ENCODE measurements at regions not wholly inside any gene's neighbourhood (a gene's known extent, or its start where the extent isn't known, plus 50 kb on each side); places are given as distances from the start of the nearest gene placed in this dataset.
A peak's percentile ranks its signal among the peaks of the same experiment; 100 is the strongest.

DNA sequence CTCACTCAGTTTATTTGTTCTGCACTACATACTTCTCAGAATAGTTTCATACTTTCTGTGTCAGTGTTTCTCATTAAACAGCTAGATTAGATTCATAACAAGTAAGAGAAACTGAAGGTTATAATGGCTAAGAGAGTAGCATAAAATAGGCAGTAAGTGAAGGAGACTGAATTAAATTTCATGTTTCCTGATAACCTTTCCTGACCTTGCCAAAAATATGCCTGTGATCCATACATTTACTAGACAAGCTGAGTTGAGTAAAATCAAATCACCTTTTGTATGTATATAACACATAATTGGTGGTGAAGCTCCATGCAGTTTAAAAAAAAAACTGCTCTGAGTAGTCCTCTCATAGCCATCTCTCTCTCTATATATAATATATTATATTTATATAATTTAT is 545.3 kb upstream of the PCDH20 start:
- DNase-seq (ENCODE audit: low spot score), result no peak
- TF ChIP-seq CTCF (IDR thresholded peaks at IDR 0.05), result no peak
- Histone ChIP-seq H3K36me3 (no peaks in the 10 kb centered on the region), H3K27ac (no peak overlapping the region), H3K9me3 (no peaks in the 10 kb centered on the region), H3K4me3 (no peak overlapping the region), H3K4me1 (no peaks in the 10 kb centered on the region), H3K27me3 (peaks cover 0 to 3% of the 10 kb centered on the region in 2 donors)

DNA sequence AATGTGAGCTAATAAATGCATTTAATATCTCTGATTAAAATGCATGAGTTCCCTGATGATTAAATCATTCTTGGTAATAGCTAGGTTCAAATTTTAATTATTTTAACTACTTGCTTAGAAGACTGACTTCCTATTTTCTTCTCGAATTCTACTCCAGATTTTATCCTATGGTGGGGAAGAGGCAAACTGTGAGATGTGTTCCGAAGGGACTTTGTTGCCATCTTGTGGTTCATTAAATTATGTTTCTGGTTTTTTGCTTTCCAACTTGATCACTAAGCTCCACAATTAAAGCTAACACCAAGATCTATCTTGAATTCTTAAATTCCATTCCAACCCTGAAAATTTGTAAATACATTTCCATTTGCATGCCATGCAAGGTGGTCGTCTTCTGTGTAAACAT is 538.4 kb upstream of the PCDH20 start:
- H3K27ac ChIP-seq, result no peak overlapping the region
- H3K27me3 ChIP-seq, result no peaks in the 10 kb centered on the region
- H3K36me3 ChIP-seq, result no peaks in the 10 kb centered on the region
- peak in 1 of 2 donors; percentile 59 for TF ChIP-seq CTCF (IDR thresholded peaks at IDR 0.05)
- H3K9me3 ChIP-seq, result no peaks in the 10 kb centered on the region
- no peaks in the 10 kb centered on the region for H3K4me1 ChIP-seq
- no peak for DNase-seq (ENCODE audit: low spot score)
- H3K4me3 ChIP-seq, result no peak overlapping the region

- Histone ChIP-seq H3K36me3 (no peaks in the 10 kb centered on the region), H3K9me3 (no peaks in the 10 kb centered on the region), H3K4me1 (no peaks in the 10 kb centered on the region), H3K4me3 (no peak overlapping the region), H3K27ac (no peak overlapping the region), H3K27me3 (no peaks in the 10 kb centered on the region)
- TF ChIP-seq CTCF (IDR thresholded peaks at IDR 0.05), result no peak
- no peak for DNase-seq (ENCODE audit: low spot score)
Observed at GRCh38 chr13:61950828-61951227, 535.2 kb upstream of the PCDH20 start.

DNA sequence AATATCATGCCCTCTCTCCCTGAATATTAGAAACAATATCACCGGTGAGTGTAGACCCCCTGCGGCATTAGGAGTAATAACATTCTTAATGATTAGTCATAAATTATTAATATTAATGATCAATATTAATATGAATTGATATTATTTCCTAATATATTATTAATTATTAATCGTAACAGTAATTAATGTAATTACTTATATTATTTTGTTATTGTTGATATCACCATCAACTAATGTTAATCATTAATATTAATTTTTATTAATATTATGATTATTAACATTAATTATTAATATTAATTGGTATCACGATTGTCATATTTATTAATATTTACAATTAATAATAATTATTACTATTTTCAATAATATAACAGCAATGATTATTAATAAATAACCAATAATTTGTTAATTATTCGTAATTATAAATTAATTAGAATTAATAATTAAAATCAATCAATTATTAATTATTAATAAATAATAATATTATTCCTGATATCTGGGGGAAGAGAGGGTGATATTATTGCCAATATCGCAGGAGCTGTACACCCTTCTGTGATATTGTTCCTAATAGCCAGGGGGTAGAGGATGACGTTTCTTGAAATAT is 528.8 kb upstream of the PCDH20 start:
- Histone ChIP-seq H3K4me3 (no peak overlapping the region), H3K4me1 (no peaks in the 10 kb centered on the region), H3K27ac (no peak overlapping the region), H3K27me3 (no peaks in the 10 kb centered on the region), H3K9me3 (no peaks in the 10 kb centered on the region), H3K36me3 (no peaks in the 10 kb centered on the region)
- no peak for TF ChIP-seq CTCF (IDR thresholded peaks at IDR 0.05)
- DNase-seq (ENCODE audit: low spot score), result no peak

DNA sequence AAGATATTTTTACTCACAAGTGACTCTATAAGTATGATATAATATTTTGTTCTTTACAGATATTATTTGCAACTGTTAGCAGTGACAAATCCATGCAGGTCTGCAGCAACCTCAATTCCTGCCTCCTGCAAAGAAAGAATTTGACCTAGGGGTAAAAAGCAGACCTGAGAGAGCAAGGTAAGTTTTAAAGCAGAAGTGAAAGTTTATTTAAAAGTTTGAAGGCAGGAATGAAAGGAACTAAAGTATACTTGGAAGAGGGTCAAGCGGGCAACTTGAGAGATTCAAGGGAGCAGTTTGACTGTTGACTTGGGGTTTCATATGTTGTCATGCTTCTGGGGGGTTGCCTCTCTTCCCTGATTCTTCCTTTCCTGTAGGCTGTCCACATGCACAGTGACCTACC is 520.1 kb upstream of the PCDH20 start:
- TF ChIP-seq CTCF (IDR thresholded peaks at IDR 0.05), result no peak
- H3K27ac ChIP-seq, result no peak overlapping the region
- H3K36me3 ChIP-seq, result no peaks in the 10 kb centered on the region
- H3K27me3 ChIP-seq, result no peaks in the 10 kb centered on the region
- no peak overlapping the region for H3K4me3 ChIP-seq
- H3K4me1 ChIP-seq, result no peaks in the 10 kb centered on the region
- peaks cover 0 to 5% of the 10 kb centered on the region in 2 donors for H3K9me3 ChIP-seq
- no peak for DNase-seq (ENCODE audit: low spot score)

GRCh38 chr13:61927648-61928047 is 512.0 kb upstream of the PCDH20 start:
- Histone ChIP-seq H3K36me3 (no peaks in the 10 kb centered on the region), H3K9me3 (peaks cover 0 to 5% of the 10 kb centered on the region in 2 donors), H3K27me3 (no peaks in the 10 kb centered on the region), H3K4me3 (no peak overlapping the region), H3K27ac (no peak overlapping the region), H3K4me1 (no peaks in the 10 kb centered on the region)
- no peak for DNase-seq (ENCODE audit: low spot score)
- TF ChIP-seq CTCF (IDR thresholded peaks at IDR 0.05), result no peak
